Stomach (tissue), 4 donors: ENCODE measurements at regions not wholly inside any gene's neighbourhood (a gene's known extent, or its start where the extent isn't known, plus 50 kb on each side); places are given as distances from the start of the nearest gene placed in this dataset.

ENCODE experiments used
- CTCF ChIP-seq, 7 experiments: fragments of 450-650 bp in 4 of 7; fragments of 200-600 bp in 3 of 7; sonication (generic) in 3 of 7; IDR thresholded peaks; one replicate each; pipeline ENCODE4 v1.5.1; 2016 to 2019; ENCODE audit warnings: antibody characterized with exemption in 7 of 7, control low read depth in 2 of 7, mild to moderate bottlenecking in 1 of 7
- EP300 ChIP-seq: sonication (generic); formaldehyde crosslinking; IDR thresholded peaks from one replicate; pipeline ENCODE4 v1.6.1; 2017; ENCODE audit warnings: antibody characterized with exemption
- POLR2A ChIP-seq, 4 donors: fragments of 450-650 bp; IDR thresholded peaks; one replicate each; pipeline ENCODE4 v1.6.1; 2016; ENCODE audit warnings: antibody characterized with exemption in 4 of 4, control low read depth in 2 of 4, mild to moderate bottlenecking in 1 of 4, moderate library complexity in 1 of 4
- POLR2AphosphoS5 ChIP-seq, 3 donors: sonication (generic); formaldehyde crosslinking; IDR thresholded peaks; one replicate each; pipeline ENCODE4 v1.6.1; 2016; ENCODE audit warnings: antibody characterized with exemption in 3 of 3

- no peak for TF ChIP-seq POLR2A (IDR thresholded peaks at IDR 0.05)
- no peak for TF ChIP-seq CTCF (IDR thresholded peaks at IDR 0.05)
- no peak for TF ChIP-seq EP300
- no peak for TF ChIP-seq POLR2AphosphoS5 (IDR thresholded peaks at IDR 0.05)
Measured at GRCh38 chrX:138859421-138859820, 147.9 kb upstream of the FGF13 start.
